HFF-Myc (cell line): ENCODE measurements at regions not wholly inside any gene's neighbourhood (a gene's known extent, or its start where the extent isn't known, plus 50 kb on each side); places are given as distances from the start of the nearest gene placed in this dataset.

Experiments
- DNase-seq: peaks from one replicate; pipeline ENCODE4 v3.0.0-alpha.2; 2011; ENCODE audit warnings: low read depth; ENCODE audit errors: extremely low read depth
- H3K4me3 ChIP-seq: replicated peaks from 2 replicates; pipeline ENCODE4 v1.5.1; 2011; ENCODE audit warnings: low read depth, mild to moderate bottlenecking, control low read depth, low read length
- TF ChIP-seq, protein P1 (sequence below): IDR thresholded peaks from 2 replicates; pipeline ENCODE4 v1.5.1; 2012; ENCODE audit warnings: mild to moderate bottlenecking, low read depth, low read length, control low read depth; ENCODE audit errors: missing control alignments

GRCh38 chr2:137800386-137800785, 163.9 kb upstream of the HNMT start:
- TF ChIP-seq, protein P1, sequence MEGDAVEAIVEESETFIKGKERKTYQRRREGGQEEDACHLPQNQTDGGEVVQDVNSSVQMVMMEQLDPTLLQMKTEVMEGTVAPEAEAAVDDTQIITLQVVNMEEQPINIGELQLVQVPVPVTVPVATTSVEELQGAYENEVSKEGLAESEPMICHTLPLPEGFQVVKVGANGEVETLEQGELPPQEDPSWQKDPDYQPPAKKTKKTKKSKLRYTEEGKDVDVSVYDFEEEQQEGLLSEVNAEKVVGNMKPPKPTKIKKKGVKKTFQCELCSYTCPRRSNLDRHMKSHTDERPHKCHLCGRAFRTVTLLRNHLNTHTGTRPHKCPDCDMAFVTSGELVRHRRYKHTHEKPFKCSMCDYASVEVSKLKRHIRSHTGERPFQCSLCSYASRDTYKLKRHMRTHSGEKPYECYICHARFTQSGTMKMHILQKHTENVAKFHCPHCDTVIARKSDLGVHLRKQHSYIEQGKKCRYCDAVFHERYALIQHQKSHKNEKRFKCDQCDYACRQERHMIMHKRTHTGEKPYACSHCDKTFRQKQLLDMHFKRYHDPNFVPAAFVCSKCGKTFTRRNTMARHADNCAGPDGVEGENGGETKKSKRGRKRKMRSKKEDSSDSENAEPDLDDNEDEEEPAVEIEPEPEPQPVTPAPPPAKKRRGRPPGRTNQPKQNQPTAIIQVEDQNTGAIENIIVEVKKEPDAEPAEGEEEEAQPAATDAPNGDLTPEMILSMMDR, result no peak
- DNase-seq, result no peak
- no peak overlapping the region for H3K4me3 ChIP-seq

- H3K4me3 ChIP-seq, result no peak overlapping the region
- TF ChIP-seq, protein P1, result no peak
- DNase-seq, result no peak
Measured at GRCh38 chr2:137801228-137801627, 163.0 kb upstream of the HNMT start.

- TF ChIP-seq, protein P1, result no peak
- no peak for DNase-seq
- no peak overlapping the region for H3K4me3 ChIP-seq
Measured at GRCh38 chr2:137802038-137802437, 162.2 kb upstream of the HNMT start.

DNA sequence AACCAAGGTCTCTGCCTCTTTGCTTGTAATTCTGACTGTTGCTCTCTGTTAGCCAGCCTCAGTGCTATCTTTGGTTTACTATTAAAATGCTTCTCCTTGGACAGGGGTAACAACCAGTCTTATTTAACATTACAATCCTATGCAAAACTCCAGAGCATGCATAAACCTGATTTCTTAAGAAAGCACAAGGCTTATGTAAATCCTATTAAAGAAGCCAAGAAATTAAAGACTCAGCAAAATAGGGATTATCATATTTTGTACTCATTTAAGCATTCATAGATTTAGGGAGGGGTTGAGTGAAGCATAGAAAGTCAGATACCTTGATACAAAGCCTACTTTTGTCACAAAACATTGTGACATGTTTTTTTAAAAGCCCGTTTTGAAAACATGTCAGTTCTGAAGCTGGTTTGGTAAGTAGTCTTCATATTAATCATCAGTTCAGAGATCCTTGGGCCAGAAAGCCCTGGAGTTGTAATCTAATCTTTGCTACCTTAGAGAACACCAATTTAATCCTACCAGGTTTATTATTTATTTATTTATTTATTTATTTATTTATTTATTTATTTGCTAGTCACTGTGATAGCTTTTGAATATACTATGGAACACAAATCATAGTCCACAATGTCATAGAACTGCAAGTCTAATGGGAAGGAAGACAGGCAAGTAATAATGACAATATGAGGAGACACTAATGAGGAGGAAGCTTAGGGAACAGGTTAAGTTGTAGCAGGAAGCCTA, 158.0 kb upstream of the HNMT start:
- TF ChIP-seq, protein P1, result no peak
- no peak for DNase-seq
- no peak overlapping the region for H3K4me3 ChIP-seq

- TF ChIP-seq, protein P1, result no peak
- H3K4me3 ChIP-seq, result no peak overlapping the region
- no peak for DNase-seq
Measured at GRCh38 chr2:137809252-137809651, 155.0 kb upstream of the HNMT start.

- no peak overlapping the region for H3K4me3 ChIP-seq
Measured at GRCh38 chr2:137809837-137810236, 154.4 kb upstream of the HNMT start.

More at GRCh38 chr2:137809837-137810236, 154.4 kb upstream of the HNMT start:
- TF ChIP-seq, protein P1, result no peak
- no peak for DNase-seq
